HG03064 (cell line): ENCODE measurements at regions not wholly inside any gene's neighbourhood (a gene's known extent, or its start where the extent isn't known, plus 50 kb on each side); places are given as distances from the start of the nearest gene placed in this dataset.
A peak's percentile ranks its signal among the peaks of the same experiment; 100 is the strongest.

ENCODE experiments used
- ATAC-seq: cut with Tn5 transposase; IDR thresholded peaks from one replicate; pipeline ENCODE4 v1.9.1; 2021; ENCODE audit warnings: low read depth; ENCODE audit not compliant: unreplicated experiment

GRCh38 chr6:139851206-139851605 lies 476.8 kb upstream of the CITED2 start:
- ATAC-seq, result no peak

- ATAC-seq, result no peak
These were observed 476.1 kb upstream of the CITED2 start for GRCh38 chr6:139850512-139850911.

- no peak for ATAC-seq
These were observed 473.0 kb upstream of the CITED2 start for GRCh38 chr6:139847457-139847813.

GRCh38 chr6:139846538-139847456 lies 472.3 kb upstream of the CITED2 start:
- ATAC-seq, result no peak

GRCh38 chr6:139844907-139845306 lies 470.5 kb upstream of the CITED2 start:
- no peak for ATAC-seq

GRCh38 chr6:139841794-139842215 lies 467.4 kb upstream of the CITED2 start:
- ATAC-seq, result peak; percentile 88

GRCh38 chr6:139839506-139840156 lies 465.2 kb upstream of the CITED2 start:
- ATAC-seq, result no peak

GRCh38 chr6:139834232-139834631 lies 459.8 kb upstream of the CITED2 start:
- ATAC-seq, result no peak

GRCh38 chr6:139833592-139833991 lies 459.1 kb upstream of the CITED2 start:
- ATAC-seq, result no peak

GRCh38 chr6:139832493-139833305 lies 458.3 kb upstream of the CITED2 start:
- ATAC-seq, result no peak

GRCh38 chr6:139829576-139829975 lies 455.1 kb upstream of the CITED2 start:
- no peak for ATAC-seq

- ATAC-seq, result no peak
These were observed 454.5 kb upstream of the CITED2 start for GRCh38 chr6:139828751-139829519.

GRCh38 chr6:139825935-139826374 lies 451.5 kb upstream of the CITED2 start:
- no peak for ATAC-seq

- no peak for ATAC-seq
These were observed 450.4 kb upstream of the CITED2 start for GRCh38 chr6:139824864-139825263.

GRCh38 chr6:139823808-139824126 lies 449.3 kb upstream of the CITED2 start:
- no peak for ATAC-seq

- ATAC-seq, result no peak
These were observed 448.8 kb upstream of the CITED2 start for GRCh38 chr6:139823099-139823807.

- ATAC-seq, result no peak
These were observed 447.3 kb upstream of the CITED2 start for GRCh38 chr6:139821676-139822223.

- ATAC-seq, result no peak
These were observed 445.8 kb upstream of the CITED2 start for GRCh38 chr6:139820210-139820609.

- no peak for ATAC-seq
These were observed 445.3 kb upstream of the CITED2 start for GRCh38 chr6:139819776-139820175.

GRCh38 chr6:139812939-139813338 lies 438.5 kb upstream of the CITED2 start:
- no peak for ATAC-seq
